ENCODE measurements at regions not wholly inside any gene's neighbourhood (a gene's known extent, or its start where the extent isn't known, plus 50 kb on each side); places are given as distances from the start of the nearest gene placed in this dataset.

DNA sequence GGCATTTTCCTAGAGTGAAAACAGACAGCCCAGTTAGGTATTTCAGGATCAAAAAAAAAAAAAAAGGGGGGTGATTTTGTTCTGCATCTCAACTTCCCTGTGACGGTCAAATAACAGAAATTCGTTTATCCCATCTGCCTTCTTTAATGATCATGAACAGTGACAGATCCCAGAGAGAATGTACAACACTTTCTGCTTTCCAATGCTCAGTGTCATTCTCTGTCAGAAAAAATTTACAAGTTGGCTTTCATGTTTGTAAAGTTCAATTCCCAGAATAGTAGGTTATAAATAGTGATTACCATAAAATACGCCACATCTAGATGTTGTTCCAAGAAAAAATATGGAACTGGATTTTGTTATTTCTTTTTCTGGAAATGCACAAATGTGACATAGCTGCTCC, 1013.2 kb upstream of the PHF14 start:
- POLR2A ChIA-PET = no interaction called here
- TF ChIP-seq, protein P1, sequence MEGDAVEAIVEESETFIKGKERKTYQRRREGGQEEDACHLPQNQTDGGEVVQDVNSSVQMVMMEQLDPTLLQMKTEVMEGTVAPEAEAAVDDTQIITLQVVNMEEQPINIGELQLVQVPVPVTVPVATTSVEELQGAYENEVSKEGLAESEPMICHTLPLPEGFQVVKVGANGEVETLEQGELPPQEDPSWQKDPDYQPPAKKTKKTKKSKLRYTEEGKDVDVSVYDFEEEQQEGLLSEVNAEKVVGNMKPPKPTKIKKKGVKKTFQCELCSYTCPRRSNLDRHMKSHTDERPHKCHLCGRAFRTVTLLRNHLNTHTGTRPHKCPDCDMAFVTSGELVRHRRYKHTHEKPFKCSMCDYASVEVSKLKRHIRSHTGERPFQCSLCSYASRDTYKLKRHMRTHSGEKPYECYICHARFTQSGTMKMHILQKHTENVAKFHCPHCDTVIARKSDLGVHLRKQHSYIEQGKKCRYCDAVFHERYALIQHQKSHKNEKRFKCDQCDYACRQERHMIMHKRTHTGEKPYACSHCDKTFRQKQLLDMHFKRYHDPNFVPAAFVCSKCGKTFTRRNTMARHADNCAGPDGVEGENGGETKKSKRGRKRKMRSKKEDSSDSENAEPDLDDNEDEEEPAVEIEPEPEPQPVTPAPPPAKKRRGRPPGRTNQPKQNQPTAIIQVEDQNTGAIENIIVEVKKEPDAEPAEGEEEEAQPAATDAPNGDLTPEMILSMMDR (IDR thresholded peaks at IDR 0.05; ENCODE audit: control extremely low read depth, extremely low read depth, low read depth, missing control alignments) = no peak
- CTCF ChIA-PET = no interaction called here

DNA sequence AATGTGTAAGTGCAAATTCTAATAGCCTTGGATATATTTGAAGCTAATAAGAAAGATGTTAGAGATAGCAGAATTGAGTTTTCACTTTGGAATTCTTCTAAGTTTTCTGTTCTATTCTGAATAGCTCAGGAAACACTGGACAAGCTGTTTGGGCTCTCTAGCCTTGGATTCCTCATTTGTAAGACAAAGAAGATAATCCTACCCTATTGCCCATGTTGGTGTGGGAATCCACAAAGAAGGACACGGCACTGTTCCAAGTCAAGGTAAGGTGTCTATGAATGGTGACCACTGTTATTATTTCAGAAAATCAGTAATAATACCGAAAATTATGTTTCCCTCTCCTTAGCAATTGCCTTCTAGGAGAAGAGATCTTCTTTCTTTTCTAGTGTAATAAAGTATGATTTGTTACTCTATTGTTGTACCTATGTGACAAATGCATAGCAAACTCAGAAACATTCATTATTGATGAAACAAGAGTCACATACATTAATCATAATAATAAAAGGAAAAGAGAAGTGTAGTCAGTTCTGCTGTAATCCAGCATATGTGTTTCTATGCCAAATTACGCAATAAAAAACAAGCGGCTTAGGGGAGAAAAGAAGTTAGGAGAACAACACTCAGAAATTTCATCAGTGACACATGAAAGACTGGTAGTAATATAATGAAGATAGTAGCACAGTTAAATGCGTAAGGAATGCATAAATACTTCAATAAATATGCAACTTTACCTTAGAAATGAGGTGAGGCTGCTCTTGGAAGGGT, 1012.3 kb upstream of the PHF14 start:
- CTCF ChIA-PET = no interaction called here
- POLR2A ChIA-PET = no interaction called here
- TF ChIP-seq, protein P1 (IDR thresholded peaks at IDR 0.05; ENCODE audit: control extremely low read depth, extremely low read depth, low read depth, missing control alignments) = no peak
- no peak for DNase-seq (ENCODE audit: extremely low spot score)

More for the DNA sequence above, 1013.2 kb upstream of the PHF14 start:
- DNase-seq (ENCODE audit: extremely low spot score) = no peak

DNA sequence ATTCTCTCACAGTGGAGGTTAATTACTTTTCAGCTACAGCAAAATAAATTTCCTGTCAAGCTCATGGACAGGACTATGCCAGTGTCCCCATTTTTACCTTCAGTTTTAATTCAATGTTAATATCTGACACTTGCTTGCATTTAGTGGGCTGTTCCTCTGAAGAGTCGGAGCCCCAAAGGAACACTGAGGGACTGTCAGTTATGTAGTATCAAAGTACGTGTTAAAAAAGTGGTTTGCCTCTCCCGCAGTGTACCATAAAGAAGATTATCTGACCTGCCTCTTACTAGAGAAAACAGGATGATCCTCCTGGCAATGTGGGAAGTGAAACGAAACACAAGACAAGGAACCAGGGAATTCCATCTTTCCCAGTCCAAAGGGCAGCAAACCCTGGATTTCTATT, 1010.9 kb upstream of the PHF14 start:
- ChIA-PET CTCF (interaction anchor here (1.4 to 1.5 kb wide), 2 partner anchors 13 to 17 kb away, joined by 4 to 5 read pairs; no protein-coding TSS in a partner anchor), POLR2A (no interaction called here)
- TF ChIP-seq, protein P1 (IDR thresholded peaks at IDR 0.05; ENCODE audit: control extremely low read depth, extremely low read depth, low read depth, missing control alignments) = no peak
- DNase-seq (ENCODE audit: extremely low spot score) = no peak

DNA sequence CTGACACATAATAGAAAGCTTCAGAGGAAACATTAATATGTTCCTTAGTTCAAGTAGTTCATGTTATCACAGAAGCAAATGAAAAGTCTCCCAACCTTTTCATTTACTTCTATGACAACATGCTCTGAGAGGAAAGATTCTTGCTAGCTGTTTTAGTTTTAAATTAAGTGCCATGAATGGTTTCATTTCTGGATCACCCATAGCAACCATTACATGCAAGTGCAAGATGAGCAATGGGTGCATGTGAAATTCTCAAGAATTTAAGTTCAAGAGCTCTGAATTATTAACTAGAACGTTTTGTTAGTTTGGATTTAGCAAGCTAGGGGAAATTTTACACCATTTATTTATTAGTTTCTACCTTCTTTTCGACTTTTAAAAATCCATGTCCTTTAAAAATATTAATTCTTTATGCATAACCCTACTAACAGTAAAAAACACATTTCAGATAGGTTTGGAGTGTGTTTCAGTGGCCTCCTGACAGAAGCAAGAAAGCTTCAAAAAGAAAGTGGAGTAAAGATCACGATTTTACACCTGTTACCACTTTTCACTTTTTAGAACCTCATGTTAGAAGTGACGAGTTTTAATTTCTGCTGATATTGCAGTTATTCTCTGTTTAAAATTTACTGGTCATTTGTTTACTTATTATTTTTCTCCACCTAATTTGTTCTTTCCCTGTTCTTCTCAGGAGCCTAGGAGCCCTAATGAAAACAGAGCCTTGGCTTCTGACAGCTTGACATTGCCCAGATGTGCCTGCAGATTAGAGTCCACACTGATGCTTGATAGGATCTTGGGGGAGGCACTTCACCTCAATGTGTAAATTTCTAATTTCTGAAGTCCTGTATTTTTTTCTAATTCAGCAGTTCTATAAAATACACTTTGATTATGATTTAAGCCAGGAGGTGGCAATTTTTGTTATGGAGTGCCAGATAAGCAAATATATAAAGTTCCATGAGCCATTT, 995.3 kb upstream of the PHF14 start:
- no peak for DNase-seq (ENCODE audit: extremely low spot score)
- ChIA-PET POLR2A (no interaction called here), CTCF (interaction anchor here (1.2 kb wide), 1 partner anchor 10 kb away, joined by 3 read pairs; no protein-coding TSS in a partner anchor)
- TF ChIP-seq, protein P1 (IDR thresholded peaks at IDR 0.05; ENCODE audit: control extremely low read depth, extremely low read depth, low read depth, missing control alignments) = no peak

DNA sequence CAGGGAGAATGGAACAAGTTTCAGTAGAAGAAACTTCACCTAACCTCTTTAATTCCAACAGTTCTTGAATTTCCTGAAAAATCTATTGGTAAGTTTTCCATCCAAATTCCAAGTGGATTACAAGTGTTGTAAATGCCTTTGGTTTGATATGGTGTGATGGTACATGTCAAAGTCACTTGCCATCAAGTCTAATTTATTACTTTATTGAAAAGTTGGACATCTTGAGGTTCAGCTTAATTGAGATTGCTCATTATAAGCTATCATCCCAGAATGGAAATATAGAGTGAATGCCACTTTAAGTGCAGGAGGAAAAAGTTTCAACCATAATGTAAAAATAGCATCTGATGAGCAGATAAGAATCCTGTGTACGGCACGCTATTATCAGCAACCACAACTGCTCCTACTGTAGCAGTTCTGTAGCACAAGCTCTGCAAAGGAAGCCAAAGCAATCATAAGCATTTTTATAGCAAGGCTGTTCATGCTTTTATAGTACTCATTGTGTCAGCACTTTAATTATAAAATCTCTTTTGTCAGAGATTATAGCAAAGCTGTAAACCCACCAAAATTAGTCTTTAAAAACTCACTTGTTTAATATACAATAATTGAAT, 991.8 kb upstream of the PHF14 start:
- CTCF ChIA-PET = no interaction called here
- DNase-seq (ENCODE audit: extremely low spot score) = no peak
- TF ChIP-seq, protein P1 (IDR thresholded peaks at IDR 0.05; ENCODE audit: control extremely low read depth, extremely low read depth, low read depth, missing control alignments) = no peak
- POLR2A ChIA-PET = no interaction called here

DNA sequence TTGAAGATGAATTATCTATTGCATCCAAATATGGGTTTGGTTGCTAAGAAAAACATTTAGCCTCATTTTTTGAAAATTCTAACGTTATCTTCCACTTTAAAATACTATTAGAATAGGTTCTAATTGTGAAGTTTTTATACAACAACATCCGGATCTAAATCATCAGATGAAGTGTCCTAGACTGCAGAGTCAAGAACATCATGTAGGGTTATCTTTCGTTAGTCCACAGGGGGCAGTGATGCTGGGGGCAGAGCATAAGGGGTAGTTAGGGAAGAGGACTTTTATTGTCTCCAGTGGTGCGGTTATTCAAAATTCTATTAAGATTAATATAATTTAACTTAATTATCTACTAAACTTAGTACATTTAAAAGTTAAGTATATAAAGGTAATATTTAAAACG, 990.6 kb upstream of the PHF14 start:
- CTCF ChIA-PET = no interaction called here
- POLR2A ChIA-PET = no interaction called here

More for the DNA sequence above, 990.6 kb upstream of the PHF14 start:
- TF ChIP-seq, protein P1 (IDR thresholded peaks at IDR 0.05; ENCODE audit: control extremely low read depth, extremely low read depth, low read depth, missing control alignments) = no peak
- no peak for DNase-seq (ENCODE audit: extremely low spot score)
